Endothelial cell of umbilical vein (primary cell): ENCODE measurements at regions not wholly inside any gene's neighbourhood (a gene's known extent, or its start where the extent isn't known, plus 50 kb on each side); places are given as distances from the start of the nearest gene placed in this dataset.

ENCODE experiments used
- BruUV-seq: library from RNA; stranded (reverse); fragments of 400-500 nt; replicated peaks from 2 replicates; lab custom pipeline; 2021; lab: Mats Ljungman, UMichigan
- CTCF ChIA-PET: fragments of 300-600, 350-600 bp; sonication (Branson Sonifier 250); formaldehyde crosslinking; loops from one replicate; lab custom pipeline; 2021; ENCODE audit warnings: antibody characterized with exemption, inconsistent platforms; lab: Charles Lee
- POLR2A ChIA-PET: fragments of 300-600, 350-600 bp; sonication (Branson Sonifier 250); formaldehyde crosslinking; loops from one replicate; lab custom pipeline; 2021; ENCODE audit warnings: antibody characterized with exemption, inconsistent platforms; lab: Charles Lee
- DNase-seq: peaks from one replicate; pipeline ENCODE4 v3.0.0-alpha.2; 2011; ENCODE audit warnings: low read depth, low spot score
- FAIRE-seq: peaks from 2 replicates; lab custom pipeline; 2011; peaks lifted over from hg19 to GRCh38; lab: Jason Lieb, UNC
- H2AFZ ChIP-seq: 2 replicates; pipeline ENCODE4 v1.6.0; 2012; ENCODE audit warnings: low read depth, low read length, control low read depth, inconsistent platforms
- H3K27ac ChIP-seq: 2 replicates; pipeline ENCODE4 v1.5.1; 2011; ENCODE audit warnings: low read depth, mild to moderate bottlenecking, control low read depth, low read length, moderate library complexity; ENCODE audit not compliant: insufficient read depth
- H3K27me3 ChIP-seq, 2 experiments: 2 replicates each; pipeline versions ENCODE4 v1.6.0 to v1.6.1; 2011; ENCODE audit warnings: low read length in 2 of 2, mixed read lengths in 1 of 2; ENCODE audit not compliant: control insufficient read depth in 2 of 2, insufficient read depth in 2 of 2
- H3K36me3 ChIP-seq, 2 experiments: 2 replicates in 1 of 2; 3 replicates in 1 of 2; pipeline ENCODE4 v1.5.1; 2011; ENCODE audit warnings: low read length in 2 of 2, mild to moderate bottlenecking in 1 of 2, moderate library complexity in 1 of 2; ENCODE audit not compliant: control insufficient read depth in 2 of 2, insufficient read depth in 2 of 2; ENCODE audit errors: extremely low read depth in 1 of 2
- H3K4me1 ChIP-seq: 3 replicates; pipeline ENCODE4 v1.5.1; 2011; ENCODE audit warnings: mild to moderate bottlenecking, low read length; ENCODE audit not compliant: control insufficient read depth, insufficient read depth; ENCODE audit errors: extremely low read depth
- H3K4me2 ChIP-seq: 2 replicates; pipeline ENCODE4 v1.6.1; 2011; ENCODE audit warnings: low read length, control low read depth, mixed read lengths; ENCODE audit not compliant: insufficient read depth
- H3K4me3 ChIP-seq, 3 experiments: fragments of 200-600 bp in 1 of 3; sonication (generic), shearing (Covaris generic) in 1 of 3; replicated peaks in 1 of 3; 2 replicates each; pipeline ENCODE4 v1.5.1; 2011 to 2016; ENCODE audit warnings: control low read depth in 3 of 3, low read length in 3 of 3, mild to moderate bottlenecking in 2 of 3, inconsistent platforms in 1 of 3, low read depth in 1 of 3, moderate library complexity in 1 of 3; ENCODE audit not compliant: insufficient read depth in 1 of 3
- H3K79me2 ChIP-seq: 2 replicates; pipeline ENCODE4 v1.6.0; 2012; ENCODE audit warnings: low read length, inconsistent platforms; ENCODE audit not compliant: control insufficient read depth, insufficient read depth
- H3K9ac ChIP-seq: replicated peaks from 2 replicates; pipeline ENCODE3; 2011; ENCODE audit warnings: low read length, control low read depth; ENCODE audit not compliant: insufficient read depth; ENCODE audit errors: extremely low read depth
- H3K9me1 ChIP-seq: replicated peaks from 3 replicates; pipeline ENCODE4 v1.6.0; 2011; ENCODE audit warnings: mild to moderate bottlenecking, low read length; ENCODE audit not compliant: control insufficient read depth, insufficient read depth; ENCODE audit errors: extremely low read depth
- H3K9me3 ChIP-seq: replicated peaks from 2 replicates; pipeline ENCODE4 v1.5.1; 2012; ENCODE audit warnings: low read length, inconsistent platforms; ENCODE audit not compliant: control insufficient read depth, insufficient read depth
- H4K20me1 ChIP-seq: replicated peaks from 2 replicates; pipeline ENCODE3; 2011; ENCODE audit warnings: mild to moderate bottlenecking, low read length; ENCODE audit not compliant: control insufficient read depth, insufficient read depth; ENCODE audit errors: extremely low read depth
- CTCF ChIP-seq, 2 donors: IDR thresholded peaks; 1 replicate in 1 of 2; 2 replicates in 1 of 2; pipeline ENCODE4 v1.5.1; 2011; ENCODE audit warnings: low read length in 2 of 2, mild to moderate bottlenecking in 2 of 2, moderate library complexity in 2 of 2, control low read depth in 1 of 2, inconsistent platforms in 1 of 2, low read depth in 1 of 2; ENCODE audit not compliant: insufficient read depth in 1 of 2; ENCODE audit errors: extremely low read depth in 1 of 2
- EZH2 ChIP-seq: IDR thresholded peaks from 2 replicates; pipeline ENCODE4 v1.6.1; 2012; ENCODE audit warnings: borderline replicate concordance, low read depth, mild to moderate bottlenecking, moderate library complexity, low read length, inconsistent platforms; ENCODE audit not compliant: severe bottlenecking
- FOS ChIP-seq: IDR thresholded peaks from 2 replicates; pipeline ENCODE4 v1.6.1; 2011; ENCODE audit warnings: mild to moderate bottlenecking, low read length, moderate library complexity, borderline replicate concordance; ENCODE audit not compliant: insufficient read depth
- GATA2 ChIP-seq: IDR thresholded peaks from 2 replicates; pipeline ENCODE4 v1.7.0; 2011; ENCODE audit warnings: low read depth, mild to moderate bottlenecking, moderate library complexity, mixed read lengths, low read length; ENCODE audit not compliant: insufficient read length, insufficient read depth
- JUN ChIP-seq: IDR thresholded peaks from 2 replicates; pipeline ENCODE4 v1.6.1; 2011; ENCODE audit warnings: borderline replicate concordance, low read depth; ENCODE audit not compliant: insufficient read length, insufficient read depth
- MAX ChIP-seq: IDR thresholded peaks from 2 replicates; pipeline ENCODE4 v1.6.1; 2011; ENCODE audit not compliant: insufficient read depth, insufficient read length
- MYC ChIP-seq: IDR thresholded peaks from one replicate; pipeline ENCODE4 v1.6.1; 2011; ENCODE audit warnings: mild to moderate bottlenecking, low read depth, low read length
- POLR2A ChIP-seq: IDR thresholded peaks from 2 replicates; pipeline ENCODE4 v1.6.1; 2012; ENCODE audit warnings: low read depth, mild to moderate bottlenecking, control low read depth, low read length
- POLR2AphosphoS5 ChIP-seq: IDR thresholded peaks from 2 replicates; pipeline ENCODE4 v1.6.1; 2012; ENCODE audit warnings: low read depth, mild to moderate bottlenecking, control low read depth, low read length, moderate library complexity; ENCODE audit not compliant: insufficient read depth
- dilution Hi-C: fragments of 300-500 bp; cut with MboI; formaldehyde crosslinking; loops from one replicate; pipeline ENCODE4 v1.15.0; 2019; ENCODE audit warnings: low sequenced_read_pairs; ENCODE audit not compliant: extremely low pct_ligation_motif_present
- intact Hi-C: fragments of 100-400 bp; cut with micrococcal nuclease; formaldehyde crosslinking; loops from one replicate; pipeline ENCODE4 v1.10.0; 2022

- Histone ChIP-seq H3K36me3 (no peaks in the 10 kb centered on the region), H4K20me1 (no peaks in the 10 kb centered on the region), H3K4me3 (no peak overlapping the region), H3K4me2 (no peak overlapping the region), H3K4me1 (no peaks in the 10 kb centered on the region), H2AFZ (no peak overlapping the region), H3K9ac (no peak overlapping the region), H3K79me2 (no peaks in the 10 kb centered on the region), H3K9me1 (no peaks in the 10 kb centered on the region), H3K9me3 (no peaks in the 10 kb centered on the region), H3K27ac (no peak overlapping the region), H3K27me3 (no peaks in the 10 kb centered on the region)
- POLR2A ChIA-PET: no interaction called here
- no peak for FAIRE-seq
- no peak for TF ChIP-seq POLR2A
- TF ChIP-seq GATA2: no peak
- no peak for TF ChIP-seq MAX
- no peak for TF ChIP-seq POLR2AphosphoS5
- no peak for TF ChIP-seq EZH2
- no peak for DNase-seq
- dilution Hi-C loops: no loop called here
- CTCF ChIA-PET: no interaction called here
- intact Hi-C loops: no loop called here
- no TSS peak for BruUV-seq
Measured at GRCh38 chr1:79762461-79762860, 755.9 kb upstream of the ADGRL4 start.

GRCh38 chr1:79760531-79760930, 754.0 kb upstream of the ADGRL4 start:
- no peaks in the 10 kb centered on the region for H3K27me3 ChIP-seq
- CTCF ChIA-PET: interaction anchor here (0.9 to 1.1 kb wide), 2 partner anchors 11 to 100 kb away, joined by 3 to 4 read pairs; no protein-coding TSS in a partner anchor

More at GRCh38 chr1:79760531-79760930, 754.0 kb upstream of the ADGRL4 start:
- Histone ChIP-seq H3K4me1 (no peaks in the 10 kb centered on the region), H3K27ac (no peak overlapping the region), H3K9me1 (no peaks in the 10 kb centered on the region), H3K9ac (no peak overlapping the region), H3K4me3 (no peak overlapping the region), H3K79me2 (no peaks in the 10 kb centered on the region), H3K36me3 (no peaks in the 10 kb centered on the region), H2AFZ (no peak overlapping the region), H4K20me1 (no peaks in the 10 kb centered on the region), H3K9me3 (no peaks in the 10 kb centered on the region), H3K4me2 (no peak overlapping the region)
- BruUV-seq: no TSS peak
- TF ChIP-seq POLR2AphosphoS5: no peak
- TF ChIP-seq MAX: no peak
- TF ChIP-seq GATA2: no peak
- TF ChIP-seq MYC: no peak
- no peak for TF ChIP-seq EZH2
- TF ChIP-seq FOS: no peak
- no peak for TF ChIP-seq POLR2A
- TF ChIP-seq JUN: no peak
- no peak for TF ChIP-seq CTCF (IDR thresholded peaks at IDR 0.05; ENCODE audit: extremely low read depth in 1 of 2, insufficient read depth in 1 of 2, low read depth in 1 of 2, low read length in 2 of 2)
- intact Hi-C loops (no loop called here), dilution Hi-C loops (no loop called here)
- FAIRE-seq: no peak
- POLR2A ChIA-PET: no interaction called here
- DNase-seq: no peak
